ENCODE measurements at regions not wholly inside any gene's neighbourhood (a gene's known extent, or its start where the extent isn't known, plus 50 kb on each side); places are given as distances from the start of the nearest gene placed in this dataset.

- no peaks in the 10 kb centered on the region for H3K9me3 ChIP-seq
- intact Hi-C loops (cut with DNase I), result no loop called here
- no peak overlapping the region for H3K4me3 ChIP-seq
- no peaks in the 10 kb centered on the region for H3K4me1 ChIP-seq
- no peak for DNase-seq (ENCODE audit: extremely low spot score in 2 of 2)
- H3K36me3 ChIP-seq, result no peaks in the 10 kb centered on the region
- no peaks in the 10 kb centered on the region for H3K27me3 ChIP-seq
- no peak overlapping the region for H3K27ac ChIP-seq
- TF ChIP-seq CTCF (IDR thresholded peaks at IDR 0.05), result no peak
Measured at GRCh38 chr10:10935032-10935431, 82.6 kb upstream of the CELF2 start.

GRCh38 chr10:10938676-10939075, 79.0 kb upstream of the CELF2 start:
- intact Hi-C loops (cut with DNase I), result no loop called here
- Histone ChIP-seq H3K4me3 (no peak overlapping the region), H3K9me3 (no peaks in the 10 kb centered on the region), H3K27me3 (no peaks in the 10 kb centered on the region), H3K36me3 (no peaks in the 10 kb centered on the region), H3K27ac (no peak overlapping the region), H3K4me1 (no peaks in the 10 kb centered on the region)
- TF ChIP-seq POLR2AphosphoS5 (IDR thresholded peaks at IDR 0.05; ENCODE audit: insufficient read depth in 1 of 2, low read depth in 1 of 2) (no peak), POLR2A (IDR thresholded peaks at IDR 0.05) (no peak), CTCF (IDR thresholded peaks at IDR 0.05) (no peak)
- no peak for DNase-seq (ENCODE audit: extremely low spot score in 2 of 2)

GRCh38 chr10:10941127-10941730, 76.4 kb upstream of the CELF2 start:
- TF ChIP-seq CTCF (IDR thresholded peaks at IDR 0.05) (no peak), POLR2A (IDR thresholded peaks at IDR 0.05) (no peak), POLR2AphosphoS5 (IDR thresholded peaks at IDR 0.05; ENCODE audit: insufficient read depth in 1 of 2, low read depth in 1 of 2) (no peak)
- Histone ChIP-seq H3K9me3 (no peaks in the 10 kb centered on the region), H3K27me3 (no peaks in the 10 kb centered on the region), H3K27ac (no peak overlapping the region), H3K4me3 (no peak overlapping the region), H3K4me1 (no peaks in the 10 kb centered on the region), H3K36me3 (no peaks in the 10 kb centered on the region)
- no peak for DNase-seq (ENCODE audit: extremely low spot score in 2 of 2)
- intact Hi-C loops (cut with DNase I), result no loop called here

GRCh38 chr10:10942441-10942840, 75.2 kb upstream of the CELF2 start:
- no peaks in the 10 kb centered on the region for H3K27me3 ChIP-seq
- no peak for TF ChIP-seq POLR2A (IDR thresholded peaks at IDR 0.05)
- no peak for TF ChIP-seq POLR2AphosphoS5 (IDR thresholded peaks at IDR 0.05; ENCODE audit: insufficient read depth in 1 of 2, low read depth in 1 of 2)
- no peak for TF ChIP-seq CTCF (IDR thresholded peaks at IDR 0.05)
- H3K9me3 ChIP-seq, result no peaks in the 10 kb centered on the region
- H3K27ac ChIP-seq, result no peak overlapping the region
- no peak overlapping the region for H3K4me3 ChIP-seq
- DNase-seq (ENCODE audit: extremely low spot score in 2 of 2), result no peak
- H3K36me3 ChIP-seq, result no peaks in the 10 kb centered on the region
- intact Hi-C loops (cut with DNase I), result no loop called here
- no peaks in the 10 kb centered on the region for H3K4me1 ChIP-seq

GRCh38 chr10:10946081-10946480, 71.6 kb upstream of the CELF2 start:
- no peaks in the 10 kb centered on the region for H3K36me3 ChIP-seq
- H3K4me1 ChIP-seq, result no peaks in the 10 kb centered on the region
- intact Hi-C loops (cut with DNase I), result no loop called here
- no peak overlapping the region for H3K4me3 ChIP-seq
- no peaks in the 10 kb centered on the region for H3K9me3 ChIP-seq
- DNase-seq (ENCODE audit: extremely low spot score in 2 of 2), result no peak
- H3K27me3 ChIP-seq, result no peaks in the 10 kb centered on the region
- TF ChIP-seq CTCF (IDR thresholded peaks at IDR 0.05), result no peak
- TF ChIP-seq POLR2A (IDR thresholded peaks at IDR 0.05), result no peak
- no peak for TF ChIP-seq POLR2AphosphoS5 (IDR thresholded peaks at IDR 0.05; ENCODE audit: insufficient read depth in 1 of 2, low read depth in 1 of 2)
- no peak overlapping the region for H3K27ac ChIP-seq
